HepG2 (cell line): ENCODE measurements at regions not wholly inside any gene's neighbourhood (a gene's known extent, or its start where the extent isn't known, plus 50 kb on each side); places are given as distances from the start of the nearest gene placed in this dataset.

Experiments
- ATAC-seq: fragments of 200-7000 bp; cut with Tn5 transposase; 3 replicates; pipeline ENCODE4 v1.9.1; 2020; ENCODE audit warnings: mild to moderate bottlenecking, moderate library complexity
- BruUV-seq: library from RNA; stranded (reverse); fragments of 400-500 nt; replicated peaks from 2 replicates; lab custom pipeline; 2021; lab: Mats Ljungman, UMichigan
- CTCF ChIA-PET: fragments of 300-600 bp; formaldehyde crosslinking; extraction: SDS; loops from one replicate; lab custom pipeline; 2021; ENCODE audit warnings: low total read pairs, inconsistent platforms, low intra/inter-chr PET ratio; lab: Yijun Ruan, JAX
- POLR2A ChIA-PET: fragments of 350-600 bp; sonication (Branson Sonifier 250); formaldehyde crosslinking; loops from one replicate; lab custom pipeline; 2020; ENCODE audit warnings: antibody characterized with exemption, inconsistent platforms; lab: Yijun Ruan, JAX
- DNase-seq: peaks from one replicate; pipeline ENCODE4 v3.0.0-alpha.2; 2015; ENCODE audit warnings: low spot score
- FAIRE-seq: peaks from 3 replicates; lab custom pipeline; 2011; peaks lifted over from hg19 to GRCh38; lab: Jason Lieb, UNC
- H2AFZ ChIP-seq: one replicate; pipeline ENCODE4 v1.6.1; 2011; ENCODE audit warnings: low read length, inconsistent platforms
- H3K27ac ChIP-seq: fragments of 300-600 bp; 3 replicates; pipeline ENCODE4 v1.8.0; 2011; ENCODE audit warnings: mixed run types, mild to moderate bottlenecking, mixed read lengths, low read length, inconsistent platforms; ENCODE audit not compliant: insufficient read depth; ENCODE audit errors: extremely low read length
- H3K27me3 ChIP-seq, 2 experiments: fragments of 200-600 bp in 1 of 2; 2 replicates in 1 of 2; 3 replicates in 1 of 2; pipeline versions ENCODE4 v1.6.0 to v1.8.0; 2011; ENCODE audit warnings: low read length in 2 of 2, mild to moderate bottlenecking in 2 of 2, moderate library complexity in 2 of 2, inconsistent platforms in 1 of 2; ENCODE audit not compliant: insufficient read depth in 2 of 2, control insufficient read depth in 1 of 2
- H3K36me3 ChIP-seq, 2 experiments: fragments of 200-600 bp in 1 of 2; replicated peaks in 1 of 2; 2 replicates in 1 of 2; 3 replicates in 1 of 2; pipeline versions ENCODE4 v1.5.1 to v1.8.0; 2011; ENCODE audit warnings: low read length in 2 of 2, inconsistent platforms in 1 of 2; ENCODE audit not compliant: insufficient read depth in 2 of 2, control insufficient read depth in 1 of 2
- H3K4me1 ChIP-seq: 2 replicates; pipeline ENCODE4 v1.5.1; 2012; ENCODE audit warnings: low read length, inconsistent platforms; ENCODE audit not compliant: insufficient read depth
- H3K4me2 ChIP-seq: 2 replicates; pipeline ENCODE4 v1.6.0; 2011; ENCODE audit warnings: low read depth, low read length, inconsistent platforms
- H3K4me3 ChIP-seq, 3 experiments: fragments of 200-600 bp in 1 of 3; sonication (generic), shearing (Covaris generic) in 1 of 3; replicated peaks in 1 of 3; 2 replicates each; pipeline ENCODE4 v1.5.1; 2011 to 2016; ENCODE audit warnings: low read length in 3 of 3, inconsistent platforms in 2 of 3, low read depth in 2 of 3, mild to moderate bottlenecking in 2 of 3, control low read depth in 1 of 3, mixed read lengths in 1 of 3; ENCODE audit not compliant: insufficient read depth in 1 of 3
- H3K79me2 ChIP-seq: one replicate; pipeline ENCODE4 v1.6.1; 2011; ENCODE audit warnings: low read length, inconsistent platforms; ENCODE audit not compliant: insufficient read depth
- H3K9ac ChIP-seq: 2 replicates; pipeline ENCODE4 v1.6.0; 2011; ENCODE audit warnings: mild to moderate bottlenecking, low read depth, low read length, inconsistent platforms; ENCODE audit not compliant: insufficient read depth
- H3K9me3 ChIP-seq: 2 replicates; pipeline ENCODE4 v1.5.1; 2012; ENCODE audit warnings: mild to moderate bottlenecking, low read length
- H4K20me1 ChIP-seq: 2 replicates; pipeline ENCODE4 v1.6.0; 2011; ENCODE audit warnings: inconsistent platforms, mild to moderate bottlenecking, low read length, moderate library complexity; ENCODE audit not compliant: insufficient read depth
- NR2F6 ChIP-seq, 2 experiments: IDR thresholded peaks; 2 replicates each; pipeline ENCODE4 v1.6.1; 2016; ENCODE audit warnings: antibody characterized with exemption in 1 of 2, mild to moderate bottlenecking in 1 of 2
- PRMT3 ChIP-seq: sonication (generic); formaldehyde crosslinking; IDR thresholded peaks from 2 replicates; pipeline ENCODE4 v1.8.1; 2022; ENCODE audit warnings: low read depth, mild to moderate bottlenecking, moderate library complexity, missing genetic modification reagents, borderline replicate concordance
- SNAI1 ChIP-seq: sonication (generic); formaldehyde crosslinking; IDR thresholded peaks from 2 replicates; pipeline ENCODE4 v1.5.0; 2020; ENCODE audit warnings: mild to moderate bottlenecking, missing genetic modification reagents, borderline replicate concordance
- TRIM22 ChIP-seq: fragments of 450-650 bp; IDR thresholded peaks from 2 replicates; pipeline ENCODE4 v1.6.1; 2017
- ZNF557 ChIP-seq: sonication (generic); formaldehyde crosslinking; IDR thresholded peaks from 2 replicates; pipeline ENCODE4 v1.4.0; 2020; ENCODE audit warnings: missing genetic modification reagents
- ZNF563 ChIP-seq: sonication (generic); formaldehyde crosslinking; IDR thresholded peaks from 2 replicates; pipeline ENCODE4 v1.8.0; 2022; ENCODE audit warnings: mild to moderate bottlenecking, moderate library complexity, missing genetic modification reagents
- ZNF891 ChIP-seq: sonication (generic); formaldehyde crosslinking; IDR thresholded peaks from 2 replicates; pipeline ENCODE4 v1.5.0; 2020; ENCODE audit warnings: mild to moderate bottlenecking, missing genetic modification reagents
- WGBS: methylation state at CpG from one replicate; pipeline ENCODE4 v1.1.6; 2017; ENCODE audit warnings: low lambda C conversion rate; 5-methylcytosine and 5-hydroxymethylcytosine counted together
- in situ Hi-C: cut with HindIII; loops from 2 replicates; pipeline ENCODE4 v1.10.0; 2017; ENCODE audit warnings: low pct_unique_long_range_greater_than_20kb; ENCODE audit not compliant: extremely low pct_ligation_motif_present
- intact Hi-C: fragments of 100-400 bp; cut with micrococcal nuclease; formaldehyde crosslinking; loops from one replicate; pipeline ENCODE4 v1.10.0; 2022; ENCODE audit not compliant: unreplicated experiment
- TF ChIP-seq, protein P1 (sequence below): fragments of 450-650 bp; IDR thresholded peaks from 2 replicates; pipeline ENCODE4 v1.6.1; 2016
- TF ChIP-seq, protein P2 (sequence below): sonication (generic); formaldehyde crosslinking; conservative IDR thresholded peaks from 2 replicates; pipeline ENCODE4 v1.4.0; 2020; ENCODE audit warnings: missing genetic modification reagents

DNA sequence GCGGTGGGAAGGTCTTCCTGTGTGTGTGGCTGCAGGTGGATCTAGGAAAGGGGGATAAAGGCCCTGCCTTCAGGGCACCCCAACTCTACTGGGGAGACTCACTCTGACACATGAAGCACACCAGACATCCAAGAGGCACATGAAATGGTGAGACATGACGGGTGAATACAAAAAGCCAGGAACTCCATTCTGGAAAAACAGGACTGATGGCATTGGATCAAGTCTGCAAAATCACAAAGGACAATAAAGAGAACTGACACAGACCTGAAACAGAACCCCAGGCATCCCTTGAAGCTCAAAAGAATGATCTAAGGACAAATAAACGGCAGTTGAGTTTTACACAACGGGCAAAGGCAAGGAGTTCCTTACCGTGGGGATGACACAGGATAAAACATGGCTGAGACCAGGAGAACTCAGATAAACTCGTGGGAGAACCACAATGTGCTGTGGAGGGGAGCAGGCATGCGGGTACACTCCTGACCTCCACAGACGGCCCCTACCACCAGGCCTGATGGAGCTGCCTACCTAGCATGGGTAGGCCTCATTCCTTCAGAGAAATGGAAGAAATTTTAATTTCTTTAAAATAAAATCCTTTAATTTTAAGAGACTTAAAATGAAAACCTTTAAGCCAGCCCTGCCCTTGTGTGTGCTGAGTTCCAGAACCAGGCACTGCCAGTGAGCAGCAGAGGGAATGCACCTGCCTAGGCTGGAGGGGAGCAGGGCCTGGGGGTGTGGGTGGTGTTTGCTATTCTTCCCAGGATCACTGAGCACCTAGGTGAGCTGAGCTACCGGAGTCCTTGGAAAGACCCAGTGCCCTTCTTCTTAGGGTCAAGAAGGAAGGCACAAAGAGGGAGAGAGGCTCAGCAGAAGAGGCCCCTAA, 100.1 kb downstream of the SINHCAF start:
- no TSS peak for BruUV-seq
- ChIA-PET POLR2A (no interaction called here), CTCF (no interaction called here)
- DNase-seq (no peak), ATAC-seq (no peak), FAIRE-seq (no peak)
- Histone ChIP-seq H3K4me1 (peaks cover 14% of the 10 kb centered on the region), H3K9ac (no peak overlapping the region), H3K36me3 (no peaks in the 10 kb centered on the region), H3K4me2 (no peak overlapping the region), H4K20me1 (no peaks in the 10 kb centered on the region), H3K4me3 (no peak overlapping the region), H3K27ac (no peak overlapping the region), H3K9me3 (no peaks in the 10 kb centered on the region), H3K79me2 (no peaks in the 10 kb centered on the region), H3K27me3 (peaks cover 2 to 17% of the 10 kb centered on the region in 2 experiments; a peak in 4 of 5 replicates), H2AFZ (no peak overlapping the region)
- TF ChIP-seq, protein P1, sequence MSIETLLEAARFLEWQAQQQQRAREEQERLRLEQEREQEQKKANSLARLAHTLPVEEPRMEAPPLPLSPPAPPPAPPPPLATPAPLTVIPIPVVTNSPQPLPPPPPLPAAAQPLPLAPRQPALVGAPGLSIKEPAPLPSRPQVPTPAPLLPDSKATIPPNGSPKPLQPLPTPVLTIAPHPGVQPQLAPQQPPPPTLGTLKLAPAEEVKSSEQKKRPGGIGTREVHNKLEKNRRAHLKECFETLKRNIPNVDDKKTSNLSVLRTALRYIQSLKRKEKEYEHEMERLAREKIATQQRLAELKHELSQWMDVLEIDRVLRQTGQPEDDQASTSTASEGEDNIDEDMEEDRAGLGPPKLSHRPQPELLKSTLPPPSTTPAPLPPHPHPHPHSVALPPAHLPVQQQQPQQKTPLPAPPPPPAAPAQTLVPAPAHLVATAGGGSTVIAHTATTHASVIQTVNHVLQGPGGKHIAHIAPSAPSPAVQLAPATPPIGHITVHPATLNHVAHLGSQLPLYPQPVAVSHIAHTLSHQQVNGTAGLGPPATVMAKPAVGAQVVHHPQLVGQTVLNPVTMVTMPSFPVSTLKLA = no peak
- TF ChIP-seq ZNF563 (CRISPR knock-in tag) (no peak), TRIM22 (no peak), NR2F6 (IDR thresholded peaks at IDR 0.05) (no peak), NR2F6 (CRISPR knock-in tag; IDR thresholded peaks at IDR 0.05) (no peak), ZNF557 (CRISPR knock-in tag) (no peak), SNAI1 (CRISPR knock-in tag) (no peak), PRMT3 (CRISPR knock-in tag) (no peak), ZNF891 (no peak)
- TF ChIP-seq, protein P2, sequence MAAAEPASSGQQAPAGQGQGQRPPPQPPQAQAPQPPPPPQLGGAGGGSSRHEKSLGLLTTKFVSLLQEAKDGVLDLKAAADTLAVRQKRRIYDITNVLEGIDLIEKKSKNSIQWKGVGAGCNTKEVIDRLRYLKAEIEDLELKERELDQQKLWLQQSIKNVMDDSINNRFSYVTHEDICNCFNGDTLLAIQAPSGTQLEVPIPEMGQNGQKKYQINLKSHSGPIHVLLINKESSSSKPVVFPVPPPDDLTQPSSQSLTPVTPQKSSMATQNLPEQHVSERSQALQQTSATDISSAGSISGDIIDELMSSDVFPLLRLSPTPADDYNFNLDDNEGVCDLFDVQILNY = no peak
- 27% methylated on average over 9 of the region's 9 CpGs for WGBS
- in situ Hi-C loops (no loop called here), intact Hi-C loops (no loop called here)
